ENCODE measurements at regions not wholly inside any gene's neighbourhood (a gene's known extent, or its start where the extent isn't known, plus 50 kb on each side); places are given as distances from the start of the nearest gene placed in this dataset.

GRCh38 chr3:168532135-168532534 is 436.4 kb upstream of the GOLIM4 start:
- no peak for TF ChIP-seq CTCF (IDR thresholded peaks at IDR 0.05)
- no peak for TF ChIP-seq POLR2A (IDR thresholded peaks at IDR 0.05)

All from thyroid gland (tissue), 4 donors.